ENCODE measurements at regions not wholly inside any gene's neighbourhood (a gene's known extent, or its start where the extent isn't known, plus 50 kb on each side); places are given as distances from the start of the nearest gene placed in this dataset.
"Not testable (repeated sequence)": the region's sequence is repeated elsewhere in the genome, so short reads cannot be mapped to it uniquely, and the experiment has no call there.

- DNase-seq, result no peak
These were observed 226.8 kb upstream of the SGK1 start for GRCh38 chr6:134544737-134545136.

DNA sequence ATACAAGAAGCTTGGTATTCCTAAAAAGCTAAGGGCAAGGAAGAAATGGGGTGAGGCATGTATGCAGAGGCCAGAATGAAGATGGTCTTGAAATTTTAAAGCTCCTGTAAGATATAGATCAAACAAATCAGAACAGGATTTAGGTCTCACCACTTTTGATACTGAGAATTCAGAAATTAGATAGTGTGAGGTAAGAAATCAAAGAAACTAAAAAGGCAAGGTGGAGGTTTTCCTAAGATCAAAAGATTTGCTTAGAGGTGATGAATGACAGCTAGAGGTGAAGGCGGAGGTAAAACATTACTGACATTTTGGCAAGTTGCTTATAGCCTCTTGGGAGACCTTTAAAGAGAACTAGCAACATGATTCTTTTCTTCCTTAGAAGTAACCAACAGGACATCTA lies 225.2 kb upstream of the SGK1 start:
- no peak for DNase-seq

DNA sequence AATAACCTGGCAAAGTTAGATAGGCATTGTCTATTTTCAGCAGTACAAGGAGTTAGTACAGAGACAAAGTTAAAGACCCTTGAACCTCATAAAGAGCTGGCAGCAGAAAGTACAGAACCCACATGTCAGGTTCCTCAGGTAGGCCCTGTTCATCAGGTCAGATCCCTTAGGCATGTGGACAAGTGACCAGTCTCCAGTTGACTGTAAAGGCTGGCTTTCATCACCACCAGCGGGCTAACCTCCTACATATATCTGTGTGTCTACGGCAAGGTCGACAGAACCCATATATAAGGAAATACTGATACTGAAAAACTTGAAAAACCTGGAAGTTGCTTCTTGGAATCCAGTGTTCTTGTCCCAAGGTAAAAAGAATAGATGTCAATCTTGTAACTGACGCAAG lies 223.1 kb upstream of the SGK1 start:
- no peak for DNase-seq

DNA sequence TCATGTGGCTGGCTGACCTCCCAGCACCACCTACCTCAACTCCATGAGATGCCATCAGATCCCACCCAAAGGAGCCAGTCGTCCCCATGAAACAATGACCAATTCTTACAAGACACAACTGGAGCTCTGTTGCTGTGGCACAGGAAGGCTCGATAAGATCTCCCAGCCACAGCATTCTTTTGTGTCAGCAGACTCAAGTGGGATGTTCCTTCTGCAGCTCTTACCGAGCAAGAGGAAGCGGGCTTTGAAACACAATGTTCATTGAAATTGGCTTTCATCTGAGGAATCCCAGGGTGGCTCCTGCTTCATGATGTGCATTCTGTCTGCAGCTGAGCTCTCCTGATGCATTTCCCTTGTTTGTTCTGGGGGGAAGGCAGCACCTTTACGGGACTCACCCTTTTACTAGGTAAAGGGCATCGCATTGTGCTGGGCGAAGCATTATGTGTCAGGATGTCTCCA lies 222.0 kb upstream of the SGK1 start:
- DNase-seq, result no peak

DNA sequence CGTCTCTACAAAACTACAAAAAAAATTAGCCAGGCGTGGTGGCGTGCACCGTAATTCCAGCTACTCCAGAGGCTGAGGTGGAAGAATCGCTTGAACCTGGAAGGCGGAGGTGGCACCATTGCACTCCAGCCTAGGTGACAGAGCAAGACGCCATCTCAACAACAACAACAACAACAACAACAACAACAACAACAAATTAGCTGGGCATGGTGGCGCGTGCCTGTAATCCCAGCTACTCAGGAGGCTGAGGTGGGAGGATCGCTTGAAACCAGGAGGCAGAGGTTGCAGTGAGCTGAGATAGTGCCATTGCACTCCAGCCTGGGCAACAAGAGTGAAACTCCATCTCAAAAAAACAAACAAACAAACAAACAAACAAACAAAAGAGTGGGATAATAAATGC lies 219.9 kb upstream of the SGK1 start:
- not testable (repeated sequence) for DNase-seq

DNA sequence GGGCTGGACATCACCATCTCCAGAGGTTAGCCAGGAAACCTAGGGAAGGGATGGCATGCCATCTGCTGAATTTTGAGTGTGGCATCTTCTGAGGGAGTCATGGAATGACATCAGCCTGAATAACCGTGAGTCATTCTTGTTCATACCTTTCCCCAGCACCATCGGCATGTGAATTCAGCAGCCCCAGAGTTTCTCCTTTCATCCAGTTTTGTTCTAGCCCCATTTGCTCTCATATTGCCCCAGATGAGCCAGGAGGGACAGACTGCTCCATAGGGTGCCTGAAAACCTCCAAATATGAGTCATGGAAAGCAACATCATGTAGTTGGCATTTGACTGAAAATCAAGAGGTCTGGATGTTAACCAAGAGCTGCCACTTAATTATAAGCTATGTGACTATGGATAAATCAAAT lies 219.2 kb upstream of the SGK1 start:
- DNase-seq, result no peak

DNA sequence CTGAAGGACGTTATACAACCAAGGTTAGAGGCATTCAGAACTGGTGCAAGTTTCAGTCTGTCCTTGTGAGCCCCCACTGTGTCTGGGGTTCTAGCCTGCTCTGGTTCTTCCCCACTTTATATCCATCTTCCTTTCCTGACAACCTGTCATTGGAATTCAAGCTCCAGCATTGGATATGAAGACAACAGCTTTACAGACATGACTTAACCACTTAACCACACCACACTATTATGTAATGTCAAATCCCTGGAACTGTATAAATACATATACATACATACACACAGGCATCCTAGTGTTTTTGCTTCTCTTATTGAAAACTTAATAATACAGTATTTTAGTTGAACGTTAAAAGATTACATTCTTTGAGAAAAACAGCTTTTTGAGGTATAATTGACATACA lies 217.9 kb upstream of the SGK1 start:
- DNase-seq, result no peak

DNA sequence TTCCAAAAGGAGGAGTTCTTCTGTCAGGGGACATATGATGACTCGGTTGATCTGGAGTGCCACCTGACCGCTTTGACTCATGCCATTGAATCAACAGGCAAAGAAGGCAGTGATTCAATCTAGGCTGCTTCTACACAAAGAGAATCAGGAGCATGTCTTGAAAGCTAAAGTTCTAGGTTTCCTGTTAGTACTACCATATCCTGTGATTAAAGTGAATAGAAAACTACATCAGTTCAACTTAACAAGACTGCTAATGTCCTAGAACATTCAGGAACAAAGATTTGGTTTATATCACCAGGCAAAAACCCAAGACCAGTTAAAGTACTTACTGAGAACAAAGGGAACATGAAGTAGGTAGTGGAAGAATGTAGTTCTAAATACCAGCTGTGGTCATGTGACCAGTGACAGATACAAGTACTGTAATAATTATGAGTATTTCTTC lies 216.8 kb upstream of the SGK1 start:
- no peak for DNase-seq

DNA sequence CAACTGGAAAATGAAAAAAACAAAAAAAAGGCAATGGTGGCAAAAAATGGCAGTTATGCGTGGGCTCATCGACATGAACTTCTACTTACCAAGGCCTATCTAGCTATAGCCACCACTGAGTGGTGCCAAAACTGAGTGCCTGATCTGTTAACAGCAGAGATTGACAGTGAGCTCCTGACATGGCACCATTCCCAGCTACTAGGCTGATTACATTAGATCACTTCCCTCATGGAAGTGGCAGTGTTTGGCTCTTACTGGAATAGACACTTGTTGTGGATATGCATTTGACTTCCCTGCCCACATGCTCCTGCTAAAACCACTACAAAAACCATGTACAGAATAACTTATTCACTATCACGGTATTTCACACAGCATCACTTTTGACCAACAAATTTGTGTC lies 216.1 kb upstream of the SGK1 start:
- DNase-seq, result no peak

DNA sequence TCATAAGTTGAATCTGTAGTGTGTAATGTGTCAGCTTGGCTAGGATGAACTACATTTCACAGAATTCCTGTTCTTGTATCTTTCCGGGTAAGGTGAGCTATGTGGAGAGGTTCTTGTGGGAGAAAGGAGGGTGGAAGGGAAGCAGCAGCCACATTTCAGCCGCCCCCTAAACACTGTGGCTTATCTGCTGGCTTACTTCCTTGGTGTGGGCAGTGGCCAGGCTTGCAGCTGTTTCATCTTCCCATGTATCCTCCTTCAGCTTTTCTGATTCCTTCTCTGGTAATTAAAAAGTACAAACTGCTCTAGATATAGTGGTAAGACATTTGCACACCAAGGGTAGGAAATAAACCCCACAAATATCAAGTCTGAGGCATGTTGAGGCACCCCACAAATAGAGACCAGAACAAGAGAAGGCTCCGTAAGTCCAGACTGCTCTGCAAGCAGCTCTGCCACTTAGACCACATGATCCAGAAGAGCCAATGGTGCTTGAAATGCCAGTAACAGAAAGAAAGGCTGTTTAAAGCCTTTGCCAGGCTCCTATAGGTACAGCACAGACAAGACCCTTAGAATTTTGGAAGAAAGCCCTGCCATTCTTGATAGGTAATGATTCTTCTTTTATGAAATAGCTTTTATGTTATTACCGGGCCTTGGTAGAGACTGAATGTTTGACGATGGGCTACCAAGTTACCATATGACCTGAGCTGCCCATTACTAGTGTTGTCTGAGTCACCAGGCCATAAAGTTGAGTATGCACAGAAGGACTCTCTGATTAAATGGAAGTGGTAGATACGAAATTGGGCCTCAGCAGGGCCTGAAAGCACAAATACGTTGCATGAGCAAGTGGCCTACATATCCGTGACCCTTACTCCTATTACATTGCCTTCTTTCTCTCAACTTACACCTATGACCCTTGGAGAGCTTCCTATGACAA lies 215.0 kb upstream of the SGK1 start:
- no peak for DNase-seq

GRCh38 chr6:134531611-134532010 lies 213.7 kb upstream of the SGK1 start:
- DNase-seq, result no peak

GRCh38 chr6:134531188-134531551 lies 213.3 kb upstream of the SGK1 start:
- no peak for DNase-seq

GRCh38 chr6:134529921-134530320 lies 212.0 kb upstream of the SGK1 start:
- DNase-seq, result no peak

DNA sequence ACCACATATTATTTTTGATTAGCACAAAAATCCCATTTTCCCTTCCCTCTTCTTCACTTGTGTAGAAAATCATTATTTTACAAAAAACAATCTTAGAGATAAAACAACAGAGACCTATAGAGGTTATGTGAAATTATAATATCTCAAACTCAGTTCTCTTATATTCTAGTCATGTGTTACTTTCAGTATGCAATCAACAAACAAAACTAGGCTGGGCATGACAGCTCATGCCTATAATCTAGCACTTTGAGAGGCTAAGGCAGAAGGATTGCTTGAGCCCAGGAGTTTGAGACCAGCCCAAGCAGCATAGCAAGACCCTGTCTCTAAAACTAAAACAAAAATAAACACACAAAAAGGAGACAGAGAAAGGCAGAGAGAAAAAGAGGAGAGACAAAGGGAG lies 211.4 kb upstream of the SGK1 start:
- DNase-seq, result no peak

DNA sequence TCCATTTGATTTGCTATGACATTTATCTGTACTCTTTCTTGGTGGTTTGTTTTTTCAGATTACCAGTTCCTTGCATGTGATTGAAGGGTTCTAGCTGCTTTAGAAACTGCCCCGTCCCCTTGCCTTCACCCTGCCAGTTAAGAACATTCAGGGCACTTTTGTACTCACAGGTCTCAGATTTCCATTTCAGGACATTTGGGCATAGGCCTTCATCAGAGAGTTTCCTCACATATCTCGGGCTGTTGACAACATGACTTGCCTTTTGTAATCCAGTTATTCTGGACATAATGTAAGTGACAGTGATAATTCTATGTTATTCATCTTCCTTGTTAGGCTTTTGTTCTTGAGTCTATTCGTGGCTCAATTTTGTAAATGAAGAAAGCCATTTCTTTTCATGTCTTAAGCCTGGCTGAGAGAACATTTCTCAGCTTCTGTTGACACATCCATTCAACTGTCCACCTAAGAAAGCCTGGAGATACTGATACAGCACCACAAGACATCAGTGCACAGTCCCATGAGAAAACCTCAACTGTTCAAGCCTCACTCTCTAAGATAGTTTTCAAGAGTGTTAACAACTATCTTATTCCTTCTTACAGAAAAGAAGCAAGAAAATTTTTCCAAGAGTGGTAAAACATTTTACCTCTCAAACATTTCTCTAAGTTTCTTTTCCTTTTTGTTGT lies 209.3 kb upstream of the SGK1 start:
- DNase-seq, result no peak

- no peak for DNase-seq
These were observed 207.4 kb upstream of the SGK1 start for GRCh38 chr6:134525190-134525868.

DNA sequence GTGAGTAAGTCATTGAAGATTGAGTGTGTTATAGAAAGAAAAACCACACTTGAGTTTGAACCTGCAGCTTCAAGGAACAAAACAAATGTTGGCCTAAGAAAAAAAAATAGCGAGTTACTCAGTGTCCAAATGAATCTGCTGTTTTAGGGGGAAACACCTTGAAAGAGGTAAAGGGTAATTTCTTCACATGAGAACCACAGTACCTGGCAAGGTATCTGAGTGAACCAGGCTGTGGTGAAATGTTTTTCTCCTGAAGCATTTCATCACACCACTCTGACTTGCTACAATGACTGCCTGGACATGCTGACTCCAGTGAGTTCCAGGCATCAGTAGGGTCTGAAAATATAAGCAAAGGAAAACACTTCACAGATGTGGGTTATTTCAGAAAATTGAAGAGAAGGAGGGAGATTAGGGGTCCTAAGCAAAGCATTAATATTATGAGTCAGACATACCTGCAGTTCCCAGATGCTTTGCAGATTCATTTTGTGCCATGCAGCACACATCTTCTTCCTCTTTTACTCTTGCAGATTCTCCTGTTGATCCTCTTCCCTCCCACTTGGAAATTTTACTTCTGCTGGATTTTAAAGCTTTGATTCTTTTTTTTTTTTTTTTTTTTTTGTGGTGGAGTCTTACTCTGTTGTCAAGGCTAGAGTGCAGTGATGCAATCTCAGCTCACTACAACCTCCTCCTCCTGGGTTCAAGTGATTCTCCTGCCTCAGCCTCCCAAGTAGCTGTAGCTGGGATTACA lies 206.2 kb upstream of the SGK1 start:
- DNase-seq, result no peak

DNA sequence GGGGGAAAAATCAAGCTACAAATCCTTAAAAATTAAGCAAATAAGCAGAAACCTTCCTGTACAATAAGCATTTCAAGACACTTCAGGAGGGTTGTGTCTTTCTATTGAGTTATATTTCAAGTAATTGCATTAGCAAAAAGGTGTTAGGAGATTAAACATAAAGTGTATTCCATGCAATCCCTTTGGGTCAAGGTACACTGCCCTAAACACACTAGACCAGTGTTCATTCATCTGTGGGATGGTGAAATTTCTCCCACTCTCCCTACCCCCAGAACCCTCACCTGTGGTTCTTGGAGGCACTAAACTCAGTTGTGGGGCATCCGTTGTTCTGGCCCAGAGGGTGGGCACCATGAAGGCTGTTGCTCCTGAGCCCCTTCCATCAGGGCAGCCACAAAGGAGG lies 205.1 kb upstream of the SGK1 start:
- no peak for DNase-seq

- no peak for DNase-seq
These were observed 203.2 kb upstream of the SGK1 start for GRCh38 chr6:134521116-134521501.

DNA sequence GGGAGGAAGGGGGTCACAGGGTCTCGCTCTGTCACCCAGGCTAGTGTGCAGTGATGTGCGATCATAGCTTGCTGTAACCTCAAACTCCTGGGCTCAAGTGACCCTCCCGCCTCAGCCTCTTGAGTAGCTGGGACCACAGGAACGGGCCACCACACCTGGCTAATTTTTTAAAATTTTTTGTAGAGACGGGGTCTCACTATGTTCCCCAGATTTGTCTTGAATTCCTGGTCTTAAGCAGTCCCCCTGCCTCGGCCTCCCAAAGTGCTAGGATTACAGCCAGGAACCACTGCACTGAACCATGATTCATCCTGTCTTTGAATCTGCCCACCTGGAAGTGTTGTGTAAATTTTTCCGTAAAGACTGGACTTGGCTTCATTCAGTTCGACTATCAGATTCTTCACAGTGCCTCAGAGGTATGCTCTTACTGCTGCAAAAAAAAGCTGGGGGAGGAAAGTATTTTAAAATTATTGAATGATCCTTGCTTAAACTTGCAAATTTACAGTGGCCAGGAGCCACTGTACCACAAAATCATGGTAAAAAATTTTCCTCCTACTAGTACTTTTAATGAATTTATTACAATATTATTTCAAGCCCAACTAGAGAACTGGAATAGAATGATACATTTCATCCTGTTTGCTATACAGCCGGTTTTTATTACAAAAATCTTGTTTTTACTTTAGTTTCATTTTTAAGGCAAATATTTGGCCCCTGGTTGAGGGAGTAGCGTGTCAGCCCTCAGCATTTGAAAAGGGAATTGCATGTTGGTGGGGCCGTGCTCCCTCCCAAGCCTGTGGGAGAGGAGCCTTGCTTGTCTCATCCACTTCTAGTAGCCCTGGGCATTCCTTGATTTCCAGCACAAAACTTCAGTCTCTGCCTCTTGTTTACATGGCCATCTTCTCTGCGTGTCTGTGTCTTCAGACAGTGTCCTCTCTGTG lies 202.5 kb upstream of the SGK1 start:
- no peak for DNase-seq

DNA sequence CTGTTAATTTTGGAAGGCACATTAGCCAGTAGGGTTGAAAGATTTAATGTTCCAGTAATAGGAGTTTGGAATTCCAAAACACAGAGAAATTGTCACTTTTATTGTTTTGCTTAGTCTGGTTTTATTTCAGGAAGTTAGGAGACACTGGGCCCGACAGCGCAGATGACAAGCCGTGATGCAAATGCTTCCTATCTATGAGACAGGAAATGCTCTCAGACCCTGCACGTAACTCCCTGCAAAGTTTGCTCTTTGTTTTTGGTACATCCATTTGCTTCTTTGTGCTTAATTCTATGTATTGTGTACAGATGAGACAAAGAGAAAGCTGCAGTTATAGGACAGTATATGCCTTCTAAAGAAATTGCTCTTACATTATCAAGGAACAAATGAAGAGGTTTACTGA lies 201.6 kb upstream of the SGK1 start:
- no peak for DNase-seq

GRCh38 chr6:134517868-134518267 lies 200.0 kb upstream of the SGK1 start:
- DNase-seq, result no peak
